Hippocampal formation (tissue), 2 donors: ENCODE measurements at regions not wholly inside any gene's neighbourhood (a gene's known extent, or its start where the extent isn't known, plus 50 kb on each side); places are given as distances from the start of the nearest gene placed in this dataset.

Experiments used
- DNase-seq, 2 donors: peaks; one replicate each; lab custom pipeline; 2025; lab: John Stamatoyannopoulos, UW

DNA sequence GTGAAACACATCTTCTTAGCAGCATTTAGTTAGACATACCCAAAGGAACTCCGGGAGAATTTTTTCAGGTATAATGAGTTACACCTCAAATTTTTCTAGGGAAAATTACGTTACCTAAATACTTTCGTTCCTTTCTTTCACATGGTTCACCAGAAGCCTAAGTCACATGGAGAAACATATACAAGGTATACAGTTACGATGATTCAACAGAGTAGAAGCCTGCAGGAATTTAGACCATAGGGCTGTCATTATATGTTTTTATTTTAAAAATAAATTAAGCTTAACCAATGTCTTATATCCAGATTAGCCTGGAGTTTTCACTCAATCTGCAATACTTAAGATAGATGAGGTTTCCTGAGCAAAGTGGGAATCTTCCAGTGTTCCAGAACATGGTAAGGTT lies 549.5 kb upstream of the JARID2 start:
- no peak for DNase-seq

- DNase-seq: no peak
Measured at GRCh38 chr6:14697427-14697826, 548.4 kb upstream of the JARID2 start.

- no peak for DNase-seq
Measured at GRCh38 chr6:14699803-14700601, 545.9 kb upstream of the JARID2 start.

- DNase-seq: no peak
Measured at GRCh38 chr6:14701946-14702345, 543.9 kb upstream of the JARID2 start.

DNA sequence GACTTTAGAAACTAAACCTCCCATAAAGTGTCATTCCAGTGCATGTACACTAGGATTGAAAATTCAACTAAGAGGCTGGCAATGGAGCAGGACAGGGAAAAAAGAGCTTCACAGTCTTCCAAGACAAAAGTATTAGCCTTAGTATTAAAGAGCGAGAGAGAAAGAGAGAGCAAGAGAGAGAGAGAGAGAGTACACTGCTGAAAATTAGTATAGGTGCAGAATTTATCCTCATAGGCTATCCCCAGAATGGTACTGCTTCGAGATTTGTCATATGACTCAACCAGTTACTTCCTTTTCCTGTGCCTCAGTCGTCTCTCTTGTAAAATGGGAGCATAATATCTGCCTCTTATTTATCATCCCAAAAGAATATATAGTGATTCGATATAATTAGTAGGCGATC lies 543.2 kb upstream of the JARID2 start:
- no peak for DNase-seq

DNA sequence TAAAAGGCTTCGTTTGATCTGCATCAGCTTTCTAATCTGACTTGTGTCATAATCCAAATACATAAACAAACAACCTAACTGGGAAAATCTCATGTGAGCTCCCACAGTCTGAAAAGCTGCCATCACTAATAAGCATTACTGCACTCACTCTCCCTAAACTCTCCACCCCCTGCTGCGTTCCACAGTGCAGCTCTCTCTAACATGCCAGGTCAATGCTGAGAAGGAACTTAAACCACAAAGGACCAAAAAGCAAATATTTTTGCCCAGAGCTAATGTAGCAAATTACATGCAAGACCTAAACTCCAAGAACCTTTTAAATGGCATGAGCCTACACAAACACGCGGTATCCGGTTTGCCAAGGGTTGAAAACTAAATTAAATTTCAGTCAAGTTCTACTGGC lies 542.3 kb upstream of the JARID2 start:
- DNase-seq: no peak

DNA sequence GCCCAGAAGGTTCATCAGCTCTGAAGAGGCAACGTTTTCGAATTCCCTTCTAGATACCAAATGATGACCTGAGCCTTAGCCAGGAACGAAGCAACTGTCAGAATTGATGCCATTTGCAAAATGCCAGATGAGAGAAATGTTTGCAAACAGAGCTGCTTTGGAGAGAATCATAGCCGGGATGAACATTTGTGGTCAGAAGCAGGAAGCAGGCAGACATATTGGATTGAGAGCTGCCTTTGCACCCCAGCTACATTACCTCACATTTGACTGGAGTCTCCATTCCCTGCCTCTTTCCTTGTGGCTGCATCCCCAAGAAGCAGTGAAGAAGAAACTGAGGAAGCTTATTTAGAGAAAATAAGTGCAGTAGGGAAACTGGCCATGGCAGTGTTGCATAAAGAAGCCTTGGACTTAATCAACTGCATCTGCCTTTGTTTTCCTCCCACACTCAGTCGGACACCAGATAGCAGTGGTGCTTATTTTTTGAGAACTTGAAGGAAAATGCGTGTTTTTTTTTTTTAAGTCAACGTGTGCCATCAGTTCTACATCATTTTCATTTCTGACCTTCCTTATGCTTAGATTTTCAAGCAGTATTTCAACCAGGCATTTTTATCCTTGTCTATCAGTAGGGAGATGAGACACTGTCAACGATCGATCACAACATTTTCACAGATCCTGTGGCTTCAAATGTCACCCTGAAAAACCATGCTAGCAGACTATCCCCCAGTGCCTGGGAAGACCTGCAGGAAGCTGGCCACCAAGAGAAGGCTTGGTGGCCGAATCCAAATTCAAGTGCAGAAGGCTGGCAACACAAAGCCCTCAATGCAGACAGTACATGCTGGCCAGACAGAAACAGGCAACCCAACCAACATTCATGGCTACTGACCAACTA lies 541.2 kb upstream of the JARID2 start:
- DNase-seq: no peak

GRCh38 chr6:14705841-14706377 lies 540.0 kb upstream of the JARID2 start:
- no peak for DNase-seq

DNA sequence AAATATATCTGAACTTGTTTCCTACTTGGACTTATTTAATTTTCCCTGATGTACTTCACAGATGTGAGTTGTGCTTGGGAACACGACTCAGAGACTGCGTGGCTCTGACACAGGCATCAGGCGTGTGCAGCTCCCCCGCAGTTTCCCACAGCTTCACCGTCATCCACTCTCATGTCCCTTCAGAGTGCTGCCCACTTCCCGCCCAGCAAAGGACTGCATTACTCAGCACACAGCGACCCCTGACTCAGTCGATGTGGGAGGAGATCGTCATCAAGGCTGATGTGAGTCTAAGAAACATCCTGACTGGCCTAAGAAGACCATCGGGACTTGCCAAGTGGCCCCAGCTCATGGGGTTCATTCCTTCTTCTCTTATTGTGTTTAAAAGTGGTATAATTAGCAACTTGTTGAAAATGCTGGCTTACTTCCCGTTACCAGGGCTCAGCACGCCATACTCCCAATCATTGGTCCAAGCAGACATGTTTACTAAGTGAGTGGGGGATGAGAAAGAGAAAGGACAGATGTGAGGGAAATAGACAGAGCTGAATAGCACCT lies 539.4 kb upstream of the JARID2 start:
- no peak for DNase-seq

GRCh38 chr6:14707276-14707675 lies 538.6 kb upstream of the JARID2 start:
- no peak for DNase-seq

DNA sequence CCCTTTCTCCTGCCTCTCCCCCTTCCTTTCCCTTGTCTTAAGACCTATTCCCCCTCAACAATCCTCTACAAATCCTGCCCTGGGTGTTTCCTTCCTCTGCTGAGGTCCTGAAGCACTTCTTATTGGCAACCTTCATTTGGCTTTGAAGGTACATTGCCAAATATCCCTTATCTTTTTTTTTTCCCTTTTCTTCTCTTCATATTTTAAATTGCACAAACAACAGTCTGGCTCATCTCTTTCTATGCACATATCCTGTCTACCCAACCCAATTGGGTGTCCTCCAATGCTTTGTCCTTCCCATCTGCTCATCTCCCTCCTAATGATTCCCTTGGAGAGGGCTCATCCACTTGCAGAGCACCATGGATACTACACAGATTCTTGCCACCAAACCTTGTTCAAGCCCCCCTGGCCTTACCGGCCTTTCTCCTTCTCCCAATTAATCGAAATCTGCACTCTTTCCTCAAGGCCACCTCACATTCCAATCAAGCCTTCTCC lies 537.9 kb upstream of the JARID2 start:
- peak in 1 of 2 donors; percentile 18 for DNase-seq

DNA sequence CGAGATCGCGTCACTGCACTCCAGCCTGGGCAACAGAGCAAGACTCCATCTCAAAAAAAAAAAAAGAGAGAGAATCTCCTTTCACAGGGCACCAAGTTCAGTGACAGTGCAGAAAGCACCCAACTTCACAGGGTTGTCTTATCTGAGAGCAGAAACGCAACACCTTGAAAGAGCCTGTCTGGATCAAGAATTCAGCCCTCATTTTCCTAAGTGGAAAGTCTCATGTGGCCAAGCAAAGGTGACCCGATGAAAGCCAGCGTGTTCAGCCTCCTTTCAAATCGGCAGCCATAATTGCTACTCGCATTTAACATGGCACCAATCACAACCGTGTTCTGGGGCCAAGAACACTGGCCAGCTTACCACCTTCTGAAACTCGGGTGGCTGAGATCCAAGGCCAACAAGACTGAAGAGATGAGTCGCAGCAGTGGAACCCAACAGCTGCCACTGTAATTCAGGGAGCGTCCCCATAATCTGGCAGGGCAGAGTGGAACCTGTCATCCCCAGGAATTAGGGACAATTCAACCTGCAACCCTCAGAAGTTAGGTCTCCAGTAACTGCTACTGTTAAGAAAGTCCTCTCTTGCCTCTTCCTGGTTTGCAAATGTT lies 536.7 kb upstream of the JARID2 start:
- no peak for DNase-seq

GRCh38 chr6:14709900-14710299 lies 536.0 kb upstream of the JARID2 start:
- no peak for DNase-seq

DNA sequence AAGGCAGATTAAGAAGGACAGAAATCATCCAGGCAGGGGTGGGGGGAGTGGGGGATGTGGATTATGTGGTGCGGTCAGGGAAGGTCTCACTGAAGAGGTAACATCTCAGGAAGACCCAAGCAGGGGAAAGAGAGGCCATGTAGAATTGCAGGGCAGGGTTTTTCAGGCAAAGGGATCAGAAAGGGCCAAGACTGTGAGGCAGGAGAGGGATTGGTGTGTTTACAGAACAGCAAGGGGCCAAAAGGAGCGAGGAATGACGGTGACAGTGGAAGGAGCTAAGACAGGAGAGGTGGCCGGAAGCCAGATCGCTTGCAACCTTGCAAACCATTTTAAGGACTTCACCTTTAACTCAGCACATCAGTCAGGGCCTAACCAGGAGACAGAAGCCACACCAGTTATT lies 535.4 kb upstream of the JARID2 start:
- DNase-seq: no peak

DNA sequence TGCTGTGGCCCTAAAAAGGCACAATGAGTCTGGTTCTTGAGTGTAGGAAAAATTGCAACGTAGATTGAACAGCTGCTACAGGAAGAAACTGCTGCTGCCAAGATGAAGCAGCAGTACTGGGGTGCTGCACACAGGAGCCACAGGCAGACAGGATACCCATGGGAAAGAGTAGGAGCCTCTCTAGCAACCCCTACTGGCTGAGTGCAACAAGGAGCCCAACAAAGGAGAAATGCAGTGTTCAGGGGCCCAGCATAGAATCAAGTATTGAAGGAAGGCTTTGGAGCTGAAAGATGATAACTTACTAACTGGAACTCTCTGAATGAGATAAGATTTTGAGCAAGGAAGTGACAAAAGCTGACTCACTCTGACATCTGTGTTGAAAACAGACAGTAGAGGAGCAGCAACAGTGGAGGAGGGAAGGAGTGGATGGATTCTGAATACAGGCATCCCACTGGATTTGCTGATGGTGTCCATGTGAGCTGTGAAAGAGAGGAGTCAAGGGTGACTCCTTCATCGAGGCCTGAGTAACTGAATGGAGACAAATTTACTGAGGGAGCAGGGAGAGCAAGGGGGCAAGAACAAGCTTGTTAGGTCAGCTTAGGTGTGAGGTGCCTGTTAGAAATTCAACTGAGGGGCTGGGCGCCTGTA lies 534.7 kb upstream of the JARID2 start:
- peak in 1 of 2 donors; percentile 8 for DNase-seq

DNA sequence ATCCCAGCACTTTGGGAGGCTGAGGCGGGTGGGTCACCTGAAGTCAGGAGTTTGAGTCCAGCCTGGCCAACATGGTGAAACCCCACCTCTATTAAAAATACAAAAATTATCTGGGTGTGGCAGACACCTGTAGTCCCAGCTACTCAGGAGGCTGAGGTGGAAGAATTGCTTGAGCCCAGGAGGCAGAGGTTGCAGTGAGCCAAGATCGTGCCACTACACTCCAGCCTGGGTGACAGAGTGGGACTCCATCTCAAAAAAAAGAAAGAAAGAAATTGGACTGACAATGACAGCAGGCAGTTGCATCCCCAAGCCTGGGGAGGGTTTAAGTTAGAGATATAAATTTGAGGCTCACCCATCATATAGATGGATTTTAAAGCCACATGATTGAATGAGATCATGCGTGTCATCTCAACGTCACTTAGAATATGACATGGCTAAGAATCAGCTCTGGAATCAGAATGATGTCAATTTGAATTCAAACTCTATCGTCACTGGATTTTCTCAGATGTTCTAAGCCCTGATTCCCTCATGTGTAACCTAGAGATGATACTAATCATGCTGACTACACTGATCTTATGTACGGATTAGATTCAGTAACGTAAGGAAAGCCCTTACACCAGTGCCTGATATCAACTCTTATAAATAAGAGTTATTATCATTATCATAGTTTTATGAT lies 534.0 kb upstream of the JARID2 start:
- no peak for DNase-seq

GRCh38 chr6:14713008-14713960 lies 532.6 kb upstream of the JARID2 start:
- peak in 1 of 2 donors; percentile 27 for DNase-seq

DNA sequence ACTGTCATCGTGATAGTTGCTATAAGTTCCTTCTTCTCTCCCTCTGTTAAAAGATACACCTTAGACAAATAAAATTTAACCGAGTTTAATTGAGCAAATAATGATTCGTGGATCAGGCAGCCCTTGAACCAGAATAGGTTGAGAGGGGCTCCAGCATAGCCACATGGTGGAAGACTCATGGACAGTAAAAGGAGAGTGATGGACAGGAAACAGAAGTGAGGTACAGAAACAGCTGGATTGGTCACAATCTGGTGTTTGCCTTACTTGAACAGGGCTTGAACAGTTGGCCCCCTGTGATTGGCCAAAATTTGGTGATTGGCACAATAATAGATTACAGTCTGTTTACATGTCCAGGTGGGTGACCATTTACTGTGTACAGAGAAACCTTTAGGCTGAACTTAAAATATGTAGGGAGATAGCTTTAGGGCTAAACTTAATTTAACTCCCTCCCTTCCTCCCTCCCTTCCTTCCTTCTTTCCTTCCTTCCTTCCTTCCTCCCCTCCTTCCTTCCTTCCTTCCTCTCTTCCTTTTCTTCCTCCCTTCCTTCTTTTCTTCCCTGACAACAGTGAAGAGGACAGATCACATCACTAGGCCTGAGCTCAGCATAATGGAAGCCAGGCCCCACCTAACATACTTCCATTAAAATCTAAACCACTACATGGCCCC lies 531.8 kb upstream of the JARID2 start:
- no peak for DNase-seq

DNA sequence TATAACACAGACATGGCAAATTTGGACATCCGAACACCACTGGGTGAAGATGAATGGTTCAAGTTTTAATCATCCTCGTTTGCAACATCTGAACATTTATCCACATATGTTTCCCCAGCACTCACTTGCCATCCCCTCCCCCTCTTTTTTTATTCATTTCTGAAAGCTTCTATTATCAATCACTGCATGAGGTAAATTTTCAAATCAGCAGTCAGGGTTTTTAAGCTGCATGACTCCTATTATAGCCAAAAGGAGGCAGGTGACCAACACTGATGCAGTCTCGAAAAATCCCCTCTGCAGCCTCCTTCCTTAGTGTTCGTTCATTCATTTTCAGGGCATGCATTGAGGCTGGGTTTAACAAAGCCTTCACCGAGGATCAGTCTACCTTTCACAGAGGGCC lies 530.8 kb upstream of the JARID2 start:
- DNase-seq: no peak
